ENCODE measurements at regions not wholly inside any gene's neighbourhood (a gene's known extent, or its start where the extent isn't known, plus 50 kb on each side); places are given as distances from the start of the nearest gene placed in this dataset.

DNA sequence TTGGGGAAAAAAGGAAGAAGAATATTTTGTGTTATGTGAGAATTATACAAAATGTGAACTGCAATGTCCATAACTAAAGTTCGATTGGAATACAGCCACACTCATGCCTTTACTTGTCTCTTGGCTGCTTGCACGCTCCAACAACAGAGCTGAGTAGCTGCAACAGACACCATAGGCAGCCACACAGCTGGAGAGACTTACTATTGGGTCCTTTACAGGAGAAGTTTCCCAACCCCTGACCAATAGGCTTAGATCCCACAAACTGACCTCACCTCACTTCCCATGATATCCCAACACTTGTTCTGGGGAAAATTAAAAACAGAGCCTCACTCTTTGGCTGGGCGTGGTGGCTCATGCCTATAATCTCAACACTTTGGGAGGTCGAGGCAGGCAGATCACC is 213.8 kb downstream of the SH3BP4 start:
- Histone ChIP-seq H3K27ac (ENCODE audit: low read depth, low read length) (no peak overlapping the region), H2AFZ (ENCODE audit: low read length) (no peak overlapping the region), H3K4me2 (ENCODE audit: insufficient read depth, low read length) (no peak overlapping the region), H3K27me3 (ENCODE audit: insufficient read depth, low read length) (no peaks in the 10 kb centered on the region), H3K36me3 (ENCODE audit: insufficient read depth, low read length) (no peaks in the 10 kb centered on the region), H3K9me3 (ENCODE audit: low read depth, low read length) (no peaks in the 10 kb centered on the region), H3K79me2 (ENCODE audit: insufficient read depth, low read length) (no peaks in the 10 kb centered on the region), H3K4me1 (ENCODE audit: insufficient read depth, low read length) (peaks cover 24% of the 10 kb centered on the region), H4K20me1 (ENCODE audit: insufficient read depth, low read length) (no peaks in the 10 kb centered on the region), H3K4me3 (ENCODE audit: insufficient read depth, low read length) (no peak overlapping the region)
- DNase-seq (ENCODE audit: insufficient read length, low spot score, missing footprints): no peak
- TF ChIP-seq, protein P1, sequence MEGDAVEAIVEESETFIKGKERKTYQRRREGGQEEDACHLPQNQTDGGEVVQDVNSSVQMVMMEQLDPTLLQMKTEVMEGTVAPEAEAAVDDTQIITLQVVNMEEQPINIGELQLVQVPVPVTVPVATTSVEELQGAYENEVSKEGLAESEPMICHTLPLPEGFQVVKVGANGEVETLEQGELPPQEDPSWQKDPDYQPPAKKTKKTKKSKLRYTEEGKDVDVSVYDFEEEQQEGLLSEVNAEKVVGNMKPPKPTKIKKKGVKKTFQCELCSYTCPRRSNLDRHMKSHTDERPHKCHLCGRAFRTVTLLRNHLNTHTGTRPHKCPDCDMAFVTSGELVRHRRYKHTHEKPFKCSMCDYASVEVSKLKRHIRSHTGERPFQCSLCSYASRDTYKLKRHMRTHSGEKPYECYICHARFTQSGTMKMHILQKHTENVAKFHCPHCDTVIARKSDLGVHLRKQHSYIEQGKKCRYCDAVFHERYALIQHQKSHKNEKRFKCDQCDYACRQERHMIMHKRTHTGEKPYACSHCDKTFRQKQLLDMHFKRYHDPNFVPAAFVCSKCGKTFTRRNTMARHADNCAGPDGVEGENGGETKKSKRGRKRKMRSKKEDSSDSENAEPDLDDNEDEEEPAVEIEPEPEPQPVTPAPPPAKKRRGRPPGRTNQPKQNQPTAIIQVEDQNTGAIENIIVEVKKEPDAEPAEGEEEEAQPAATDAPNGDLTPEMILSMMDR (IDR thresholded peaks at IDR 0.05; ENCODE audit: extremely low read depth, low read depth, low read length): no peak

DNA sequence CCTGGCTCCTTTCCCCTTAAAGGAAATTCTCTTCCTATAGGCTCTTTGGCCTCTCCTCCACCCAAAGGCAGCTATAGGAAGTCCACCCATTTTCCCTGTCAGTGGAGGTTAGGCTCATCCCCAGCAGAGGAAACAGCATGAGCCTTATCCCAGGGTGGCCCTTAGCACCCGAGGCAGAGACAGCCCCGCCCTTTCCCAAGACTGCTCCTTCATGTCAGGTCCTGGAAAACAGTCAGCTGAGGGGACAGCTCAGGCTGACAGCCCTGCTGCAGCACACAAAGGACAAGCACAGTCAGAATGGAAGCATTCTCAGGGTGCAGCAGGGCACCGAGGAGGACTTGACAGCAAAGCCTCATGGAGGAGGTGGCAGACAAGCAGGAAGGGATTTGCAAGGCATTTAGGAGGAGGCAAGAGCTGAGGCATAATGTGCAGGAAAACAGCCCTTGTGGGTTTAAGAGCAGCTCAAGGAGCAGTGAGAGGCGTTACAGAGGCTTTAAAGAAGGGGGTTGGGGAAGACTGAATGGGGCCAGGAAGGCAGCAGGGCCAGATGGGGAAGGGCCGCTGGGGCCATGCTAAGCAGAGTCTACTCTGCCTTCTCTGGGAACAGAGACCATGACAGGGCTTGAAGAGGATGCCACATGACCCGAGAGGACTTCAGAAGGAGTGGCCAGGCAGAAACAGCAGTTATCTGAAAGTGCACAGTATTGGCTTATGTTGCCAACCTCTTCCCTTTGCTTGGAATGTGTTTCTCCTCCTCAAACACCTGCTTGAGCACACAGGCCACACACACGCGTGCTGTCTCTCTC is 216.6 kb downstream of the SH3BP4 start:
- Histone ChIP-seq H3K9me3 (ENCODE audit: low read depth, low read length) (no peaks in the 10 kb centered on the region), H3K36me3 (ENCODE audit: insufficient read depth, low read length) (no peaks in the 10 kb centered on the region), H3K79me2 (ENCODE audit: insufficient read depth, low read length) (no peaks in the 10 kb centered on the region), H4K20me1 (ENCODE audit: insufficient read depth, low read length) (no peaks in the 10 kb centered on the region), H3K27ac (ENCODE audit: low read depth, low read length) (no peak overlapping the region), H3K4me1 (ENCODE audit: insufficient read depth, low read length) (peaks cover 33% of the 10 kb centered on the region), H2AFZ (ENCODE audit: low read length) (peak overlapping the region; percentile 60), H3K4me3 (ENCODE audit: insufficient read depth, low read length) (no peak overlapping the region), H3K4me2 (ENCODE audit: insufficient read depth, low read length) (no peak overlapping the region), H3K27me3 (ENCODE audit: insufficient read depth, low read length) (no peaks in the 10 kb centered on the region)
- TF ChIP-seq, protein P1 (IDR thresholded peaks at IDR 0.05; ENCODE audit: extremely low read depth, low read depth, low read length): no peak
- DNase-seq (ENCODE audit: insufficient read length, low spot score, missing footprints): no peak

DNA sequence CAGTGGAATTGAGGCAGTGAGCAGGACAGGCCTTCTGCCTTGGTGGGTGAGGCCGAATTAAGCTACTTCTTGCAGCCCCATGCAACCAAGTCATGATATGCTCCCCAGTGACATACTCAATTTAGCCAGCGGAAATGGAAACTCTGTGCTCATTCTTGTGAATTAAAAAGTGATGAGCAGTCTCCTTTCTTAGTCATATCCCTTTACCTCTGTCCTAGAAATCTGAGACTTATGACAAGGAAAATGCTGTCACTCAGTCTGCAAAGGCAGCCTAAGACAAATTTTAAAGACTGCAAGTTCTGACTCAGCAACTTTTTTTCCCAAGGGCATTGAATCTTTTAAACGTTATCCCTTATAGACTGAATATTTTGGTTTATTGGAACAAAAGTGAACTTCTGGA is 218.2 kb downstream of the SH3BP4 start:
- Histone ChIP-seq H3K27me3 (ENCODE audit: insufficient read depth, low read length) (no peaks in the 10 kb centered on the region), H3K9me3 (ENCODE audit: low read depth, low read length) (no peaks in the 10 kb centered on the region), H4K20me1 (ENCODE audit: insufficient read depth, low read length) (no peaks in the 10 kb centered on the region), H3K4me3 (ENCODE audit: insufficient read depth, low read length) (no peak overlapping the region), H3K36me3 (ENCODE audit: insufficient read depth, low read length) (no peaks in the 10 kb centered on the region), H3K27ac (ENCODE audit: low read depth, low read length) (peak overlapping the region; percentile 91), H3K4me2 (ENCODE audit: insufficient read depth, low read length) (peak overlapping the region; percentile 73), H3K4me1 (ENCODE audit: insufficient read depth, low read length) (peaks cover 33% of the 10 kb centered on the region), H2AFZ (ENCODE audit: low read length) (no peak overlapping the region), H3K79me2 (ENCODE audit: insufficient read depth, low read length) (no peaks in the 10 kb centered on the region)
- peak; percentile 90 for DNase-seq (ENCODE audit: insufficient read length, low spot score, missing footprints)
- TF ChIP-seq, protein P1 (IDR thresholded peaks at IDR 0.05; ENCODE audit: extremely low read depth, low read depth, low read length): no peak
